ENCODE measurements at regions not wholly inside any gene's neighbourhood (a gene's known extent, or its start where the extent isn't known, plus 50 kb on each side); places are given as distances from the start of the nearest gene placed in this dataset.
"Not testable (repeated sequence)": the region's sequence is repeated elsewhere in the genome, so short reads cannot be mapped to it uniquely, and the experiment has no call there.

DNA sequence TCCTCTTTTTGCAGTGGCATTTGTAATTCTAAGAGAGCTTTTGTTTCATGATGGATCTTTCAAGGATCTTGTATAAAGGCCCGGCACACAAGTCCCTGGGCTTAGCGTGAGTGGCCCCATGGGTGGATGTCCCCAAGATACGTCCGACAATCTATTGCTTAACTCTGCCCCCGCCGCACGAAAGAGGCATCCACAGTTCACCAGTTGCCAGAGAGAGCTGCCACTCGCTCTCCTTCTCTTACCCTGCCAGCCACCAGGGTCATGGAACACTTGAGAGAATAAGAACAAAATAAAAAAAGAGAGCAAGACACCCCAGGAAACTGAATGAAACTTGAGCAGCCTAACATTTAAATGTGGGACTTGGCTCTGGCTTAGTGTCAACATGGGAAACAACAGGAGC lies 92.3 kb downstream of the CTAGE1 start:
- no peak for DNase-seq

DNA sequence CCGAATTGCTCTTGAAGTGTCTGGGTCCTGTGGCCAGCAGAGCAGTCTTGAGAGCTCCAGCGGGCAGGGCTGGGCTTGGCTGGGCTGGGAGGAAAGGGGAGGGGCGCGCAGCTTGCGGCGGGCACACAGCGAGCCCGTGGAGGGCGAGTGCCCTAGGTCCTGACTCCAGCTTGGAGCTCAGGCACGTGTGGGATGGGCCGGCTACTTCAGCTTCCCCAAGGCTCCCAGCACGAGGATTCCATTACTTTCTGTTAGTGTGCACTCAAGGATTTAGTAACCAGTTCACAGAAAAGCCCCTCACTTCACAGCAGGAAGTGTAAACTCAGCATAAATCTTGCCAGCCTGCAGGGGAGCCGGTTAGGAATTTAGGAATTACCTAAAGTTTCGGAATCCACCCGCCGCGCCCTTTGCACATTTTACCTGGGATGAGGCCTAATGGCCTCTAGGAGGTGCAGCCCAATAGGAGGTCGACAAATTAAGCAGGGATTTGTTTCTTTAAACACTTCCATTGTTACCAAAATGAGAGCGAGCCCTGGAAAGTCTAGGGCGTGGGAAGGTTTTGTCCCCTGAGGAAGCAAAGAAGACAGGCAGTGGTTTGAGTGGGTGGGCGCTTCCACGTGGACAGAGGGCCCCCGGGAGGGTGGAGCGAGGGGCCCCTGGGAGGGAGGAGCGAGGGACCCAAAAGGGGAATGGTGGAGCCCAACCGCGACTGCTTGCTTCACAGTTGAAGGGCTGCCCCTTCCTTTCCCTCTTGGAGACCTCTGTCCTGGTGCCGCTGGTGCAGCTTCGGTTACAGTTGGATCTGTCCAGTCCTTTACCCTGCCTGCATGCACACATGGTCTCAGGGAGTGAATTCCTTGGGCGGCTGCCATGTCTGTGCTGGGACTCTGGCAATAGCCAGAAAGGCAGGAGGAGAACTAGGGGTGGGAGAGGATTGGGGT lies 93.3 kb downstream of the CTAGE1 start:
- peak in 1 of 2 donors; percentile 20 for DNase-seq

DNA sequence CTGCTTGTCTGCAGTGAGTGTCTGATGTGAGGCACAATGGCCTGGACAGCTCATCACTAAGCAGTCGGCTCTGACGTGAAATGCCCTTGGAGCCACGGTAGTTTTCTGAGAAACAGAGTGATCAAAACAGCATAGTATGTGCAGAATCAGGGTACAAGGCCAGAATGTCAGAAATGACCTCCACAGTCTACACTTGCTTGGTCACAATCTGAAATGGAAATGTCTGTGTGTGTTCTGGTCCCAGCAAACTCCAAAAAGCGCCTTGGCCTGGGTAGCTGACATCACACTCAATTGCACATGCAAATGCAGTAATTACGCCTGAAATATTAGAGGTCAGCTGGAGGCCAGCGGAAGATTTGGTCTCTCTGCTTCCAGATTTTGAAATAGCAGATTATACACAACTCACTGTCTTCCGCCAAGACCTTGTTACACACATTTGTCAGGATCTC lies 95.4 kb downstream of the CTAGE1 start:
- no peak for DNase-seq

DNA sequence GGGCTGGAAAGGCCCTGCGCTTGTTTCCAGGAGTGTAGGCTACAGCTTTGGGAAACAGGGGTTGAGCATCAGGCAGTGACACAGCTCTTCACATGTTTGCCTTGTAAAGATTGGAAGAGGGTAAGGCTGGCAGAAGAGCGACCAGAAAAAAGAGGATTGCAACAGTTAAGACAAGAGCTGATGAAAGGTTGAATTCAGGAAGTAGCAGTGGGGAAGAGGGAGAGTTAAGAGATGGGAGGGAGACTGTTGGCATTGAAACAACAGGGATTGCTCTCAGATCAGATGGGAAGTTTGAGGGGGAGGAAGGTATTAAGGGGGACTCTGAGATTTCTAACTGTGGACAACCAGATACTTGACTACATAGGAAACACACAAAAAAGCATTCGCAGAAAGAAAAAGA lies 96.9 kb downstream of the CTAGE1 start:
- DNase-seq: no peak

DNA sequence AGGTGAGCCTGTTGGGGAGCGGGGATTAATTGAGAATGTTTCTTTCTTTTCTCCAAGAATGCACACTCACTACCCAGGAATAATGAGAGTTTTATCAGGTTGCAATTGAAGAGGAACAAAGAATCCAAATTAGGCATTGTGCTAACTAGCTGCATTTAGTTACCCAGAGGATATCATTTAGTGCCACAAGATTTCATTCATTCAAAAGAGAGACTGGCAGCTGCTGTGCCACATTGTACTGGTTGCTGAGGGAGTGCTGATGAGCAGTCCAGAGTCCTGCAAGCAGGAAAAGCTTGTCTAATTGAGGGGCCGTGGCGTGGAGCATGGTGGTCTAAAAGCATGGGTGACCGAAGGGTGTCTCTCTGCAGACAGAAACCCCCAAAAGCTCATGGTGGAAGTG lies 97.6 kb downstream of the CTAGE1 start:
- no peak for DNase-seq

DNA sequence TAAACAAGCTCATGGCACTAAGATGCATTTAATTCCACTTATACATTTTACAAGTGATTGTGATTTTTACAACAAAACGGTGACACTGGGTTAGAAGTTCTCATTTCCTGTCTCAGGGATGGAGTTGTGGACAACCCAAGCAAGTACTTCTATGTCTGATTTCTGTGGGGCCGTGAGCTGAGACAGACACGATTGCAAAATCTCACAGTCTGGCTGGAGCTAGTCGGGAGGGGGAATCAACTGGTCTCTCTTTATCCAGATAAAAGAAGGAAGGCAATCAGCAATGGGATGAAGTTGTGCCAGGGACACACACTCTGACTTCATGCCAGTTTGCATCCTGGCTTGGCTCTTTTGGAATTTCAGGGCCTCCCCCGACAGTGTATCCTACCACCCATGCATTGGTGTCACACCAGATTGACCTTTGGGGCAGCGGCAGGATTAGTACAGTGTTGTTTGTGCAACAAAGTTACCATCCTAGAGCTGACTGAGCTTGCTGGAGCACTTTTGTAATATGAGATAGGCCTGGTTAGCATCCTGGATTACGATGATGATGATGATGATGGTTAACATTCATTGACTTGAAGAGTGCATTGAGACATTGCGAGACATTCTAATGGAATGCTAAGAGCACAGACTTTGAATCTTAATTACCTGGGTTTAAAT lies 98.8 kb downstream of the CTAGE1 start:
- DNase-seq: no peak

DNA sequence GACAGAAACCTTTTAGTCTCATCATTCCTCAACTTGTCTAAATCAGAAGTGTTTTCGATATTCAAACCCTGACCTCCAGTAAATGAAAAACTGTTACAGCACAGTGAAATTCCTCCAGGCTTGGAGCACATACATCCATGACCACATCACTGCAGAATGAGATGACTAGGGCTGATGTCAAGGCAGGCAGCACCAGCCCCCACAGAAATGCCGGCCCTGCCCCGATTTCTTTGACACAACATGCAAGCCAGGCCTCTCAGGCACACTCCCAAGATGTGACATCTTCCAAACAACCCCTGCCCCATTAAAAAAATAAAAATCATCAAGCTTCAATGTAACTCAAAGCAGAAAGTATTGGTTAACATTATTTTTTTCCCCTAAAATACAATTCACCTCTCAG lies 103.3 kb downstream of the CTAGE1 start:
- DNase-seq: no peak

DNA sequence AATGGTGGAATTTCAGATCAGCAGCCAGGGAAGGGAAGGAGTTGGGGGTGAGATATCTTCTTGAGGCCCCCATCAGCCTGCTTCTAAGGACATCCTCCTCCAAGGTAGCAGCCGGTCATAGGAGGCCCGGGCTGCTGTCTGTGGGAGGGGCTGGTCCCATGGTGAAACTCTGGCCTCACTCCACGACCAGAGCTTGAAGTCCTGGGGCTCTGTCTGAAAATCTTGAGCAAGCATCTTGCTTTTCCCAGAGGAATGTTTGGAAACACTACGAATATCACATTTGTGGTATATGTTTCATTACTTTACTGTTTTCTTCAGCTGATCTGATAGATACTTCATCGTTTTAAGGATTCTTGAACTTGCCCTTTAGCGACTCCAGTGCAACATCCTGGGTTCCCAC lies 103.7 kb downstream of the CTAGE1 start:
- no peak for DNase-seq

DNA sequence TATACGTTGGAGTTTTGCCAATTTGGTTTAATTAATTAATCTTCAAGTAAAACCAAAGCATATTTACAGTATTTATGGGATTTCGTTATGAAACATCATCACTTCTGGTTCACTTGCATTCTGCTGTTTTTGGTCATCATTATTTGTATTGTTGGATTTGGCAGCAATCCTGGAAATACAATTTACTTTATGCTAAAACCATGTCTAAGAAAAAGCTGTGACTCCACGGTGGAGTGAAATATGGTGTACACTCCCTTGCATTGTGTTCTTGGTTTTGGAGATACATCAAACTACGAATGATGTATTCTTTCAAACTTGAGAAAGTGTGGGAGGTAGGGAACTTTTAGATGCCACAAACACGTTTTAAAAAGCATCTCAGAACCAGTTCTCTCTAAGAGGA lies 106.4 kb downstream of the CTAGE1 start:
- no peak for DNase-seq

DNA sequence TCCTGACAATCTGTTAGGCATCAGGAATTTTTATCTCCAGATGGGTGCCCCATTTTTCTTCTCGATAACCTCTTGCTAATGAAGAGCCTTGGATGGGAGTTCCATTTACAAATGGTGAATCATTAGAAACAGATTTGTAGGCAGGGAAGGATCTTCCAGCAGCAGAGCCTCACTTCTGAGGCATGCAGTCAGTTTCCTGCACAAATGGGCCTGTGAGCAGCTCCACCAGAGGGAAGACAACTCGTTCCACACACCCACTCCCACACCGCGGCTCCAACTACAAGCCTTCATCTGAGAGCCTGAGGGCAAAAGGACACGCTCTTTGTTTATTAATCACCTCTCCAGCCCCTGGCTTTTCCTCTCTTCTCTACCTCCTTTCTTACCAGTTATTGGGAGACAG lies 108.5 kb downstream of the CTAGE1 start:
- no peak for DNase-seq

DNA sequence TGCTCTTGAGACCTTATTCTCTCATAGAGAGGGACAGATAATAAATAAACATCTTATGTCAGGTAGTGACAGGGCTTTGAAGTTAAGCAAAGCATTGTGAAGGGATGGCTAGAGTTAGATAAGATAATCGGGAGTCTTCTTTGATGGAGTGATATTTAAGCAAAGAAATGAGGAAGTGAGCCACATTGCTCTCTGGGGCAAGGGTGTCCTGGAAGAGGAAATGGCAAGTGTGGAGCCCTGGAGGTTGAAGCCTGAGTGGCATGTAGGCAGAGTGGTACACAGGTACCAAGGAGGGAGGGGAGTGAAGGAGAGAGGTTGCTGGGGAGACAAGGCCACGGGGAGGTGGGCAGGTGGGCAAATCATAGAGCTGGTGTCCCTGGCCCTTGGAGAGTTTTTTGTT lies 110.2 kb downstream of the CTAGE1 start:
- DNase-seq: no peak

DNA sequence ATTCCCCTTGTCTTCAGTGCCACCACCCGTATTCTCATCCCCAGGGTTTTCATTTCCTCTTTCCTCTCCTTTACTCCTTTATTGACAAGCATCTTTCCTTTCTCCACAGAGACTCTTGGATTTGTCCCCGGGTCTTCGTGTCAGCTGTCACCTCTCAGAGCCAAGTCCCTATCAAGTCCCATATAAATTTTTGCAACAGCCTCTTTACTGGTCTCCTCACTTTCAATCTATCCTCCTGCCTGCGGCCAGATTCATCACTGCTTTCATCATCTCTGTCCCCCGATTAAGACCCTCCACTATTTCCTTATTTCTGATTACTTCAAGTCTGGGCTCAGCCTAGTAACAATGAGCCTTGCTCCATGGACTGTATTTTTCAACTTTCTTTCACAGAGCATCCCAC lies 113.8 kb downstream of the CTAGE1 start:
- no peak for DNase-seq

DNA sequence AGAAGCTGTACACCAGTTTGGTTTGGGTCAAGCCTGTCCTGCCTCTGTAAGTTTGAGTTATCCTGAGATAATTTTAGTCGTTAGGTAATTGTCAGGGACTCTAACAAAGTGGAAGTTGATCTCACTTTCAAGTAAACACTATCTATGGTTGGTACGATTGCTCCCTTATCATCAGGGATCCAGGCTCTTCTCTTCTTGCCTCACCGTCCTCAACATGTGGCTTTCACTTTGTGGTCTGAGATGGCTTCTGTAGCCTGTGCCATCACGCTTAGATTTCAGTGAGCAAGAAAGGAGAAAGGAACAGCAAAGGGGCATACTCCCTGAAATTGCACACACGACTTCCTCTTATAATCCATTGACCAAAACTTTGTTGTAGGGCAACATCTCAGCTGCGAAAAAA lies 115.6 kb downstream of the CTAGE1 start:
- no peak for DNase-seq

DNA sequence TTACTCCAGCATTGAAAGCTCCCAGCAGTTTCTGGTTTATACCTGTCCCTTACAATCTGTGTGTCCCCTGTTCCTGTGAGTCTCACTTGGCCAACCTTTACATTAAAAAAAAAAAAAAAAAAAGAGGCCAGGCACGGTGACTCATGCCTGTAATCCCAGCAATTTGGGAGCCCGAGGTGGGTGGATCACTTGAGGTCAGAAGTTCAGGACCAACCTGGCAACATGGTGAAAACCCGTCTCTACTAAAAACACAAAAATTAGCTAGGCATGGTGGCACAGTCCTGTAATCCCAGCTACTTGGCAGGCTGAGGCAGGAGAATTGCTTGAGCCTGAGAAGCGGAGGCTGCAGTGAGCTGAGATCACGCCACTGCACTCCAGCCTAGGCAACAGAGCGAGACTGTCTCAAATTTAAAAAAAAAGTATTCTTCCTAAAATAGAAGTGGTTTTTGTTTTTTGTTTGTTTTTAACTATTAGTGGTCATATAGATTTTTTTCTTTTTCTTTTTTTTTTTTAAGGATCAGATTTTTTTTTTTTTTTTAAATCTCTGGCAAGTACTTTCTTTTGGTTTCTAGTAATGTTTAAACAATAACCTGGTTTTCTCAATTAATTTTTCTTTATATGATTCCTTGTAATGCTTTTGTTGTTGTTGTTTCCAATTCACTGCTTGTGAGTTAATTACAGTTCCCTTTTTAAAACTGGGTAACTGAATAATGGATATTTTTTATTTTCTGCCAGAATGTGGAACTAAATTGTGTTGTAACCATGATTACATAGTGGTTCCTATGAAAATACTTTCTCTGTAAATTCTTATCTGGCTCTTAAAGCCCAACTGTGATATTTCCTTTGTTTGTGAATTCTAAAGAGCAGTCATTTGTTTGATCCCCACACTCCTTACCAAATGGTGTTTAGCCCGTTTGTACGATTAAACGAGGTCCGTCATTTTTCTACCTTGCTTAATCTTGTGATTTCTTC lies 116.8 kb downstream of the CTAGE1 start:
- DNase-seq: no peak

DNA sequence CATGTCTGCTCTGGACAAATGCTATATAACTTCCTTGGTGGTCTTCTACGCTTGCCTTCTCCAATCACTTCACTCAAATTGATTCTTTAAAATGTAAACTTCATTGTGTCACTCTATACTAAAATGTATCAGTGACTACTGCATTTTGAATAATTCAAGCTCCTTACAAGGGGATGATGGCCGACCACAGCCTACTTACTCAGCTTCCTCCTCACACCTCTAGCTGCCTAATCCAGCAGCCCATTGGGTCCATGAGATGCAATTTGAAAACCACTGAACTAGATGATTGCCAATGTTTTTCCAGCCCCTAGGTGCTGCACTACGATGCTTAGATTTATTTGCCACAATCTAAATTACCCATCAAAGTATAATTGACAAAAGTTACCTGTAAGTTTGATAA lies 120.7 kb downstream of the CTAGE1 start:
- DNase-seq: no peak

DNA sequence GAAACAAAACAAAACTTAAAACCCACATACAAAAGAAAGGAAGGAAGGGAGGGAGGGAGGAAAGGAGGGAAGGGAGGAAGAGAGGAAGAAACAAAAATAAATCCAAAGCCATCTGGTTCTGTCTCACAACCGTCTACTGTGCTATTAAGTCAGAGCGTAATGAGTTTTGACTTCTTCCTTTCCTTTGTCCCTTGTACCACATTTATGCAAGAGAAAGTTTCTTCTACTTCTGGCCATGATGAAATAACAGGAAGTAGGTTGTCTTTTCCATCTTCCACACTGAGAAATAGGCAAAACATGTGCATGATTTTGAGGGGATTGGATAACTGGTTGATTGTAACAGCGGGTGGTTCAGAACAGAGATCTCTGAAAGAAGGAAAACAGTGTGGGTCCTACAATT lies 121.4 kb downstream of the CTAGE1 start:
- DNase-seq: no peak

DNA sequence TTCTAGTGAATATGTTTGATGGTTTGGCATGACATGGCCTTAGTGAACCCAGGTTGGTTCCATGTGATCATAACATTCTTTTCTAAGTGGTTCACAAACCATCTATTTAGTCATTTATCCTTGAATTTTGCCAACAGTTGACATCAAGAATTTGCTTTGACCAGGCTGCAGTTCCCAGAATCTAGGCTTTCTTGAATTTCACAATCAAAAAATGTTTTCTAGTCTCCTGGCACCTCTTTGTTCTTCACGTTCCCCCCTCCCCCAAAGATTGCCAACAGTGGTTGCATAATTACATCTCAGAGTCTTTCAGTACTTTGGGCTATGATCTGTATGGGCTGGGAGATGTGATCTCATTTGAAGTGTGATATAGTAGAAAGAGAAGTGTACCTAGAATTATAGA lies 124.0 kb downstream of the GATA6 start:
- DNase-seq: no peak

DNA sequence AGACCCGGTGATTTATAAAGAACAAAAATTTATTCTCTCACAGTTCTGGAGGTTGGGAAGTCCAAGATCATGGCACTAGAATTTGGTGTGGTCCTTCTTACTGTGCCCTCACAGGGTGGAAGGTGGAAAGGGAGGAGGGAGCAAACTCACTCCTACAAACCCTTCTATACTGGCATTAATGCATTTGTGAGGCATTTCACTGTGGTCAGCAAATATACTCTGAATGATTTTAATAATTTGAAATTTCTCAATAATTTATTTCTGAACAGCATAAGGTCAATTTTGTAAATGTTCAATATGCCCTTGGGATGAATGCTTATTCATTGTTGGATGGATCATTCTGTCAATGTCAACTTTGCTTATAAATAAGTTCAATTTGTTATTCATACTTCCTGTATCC lies 120.6 kb downstream of the GATA6 start:
- DNase-seq: no peak

DNA sequence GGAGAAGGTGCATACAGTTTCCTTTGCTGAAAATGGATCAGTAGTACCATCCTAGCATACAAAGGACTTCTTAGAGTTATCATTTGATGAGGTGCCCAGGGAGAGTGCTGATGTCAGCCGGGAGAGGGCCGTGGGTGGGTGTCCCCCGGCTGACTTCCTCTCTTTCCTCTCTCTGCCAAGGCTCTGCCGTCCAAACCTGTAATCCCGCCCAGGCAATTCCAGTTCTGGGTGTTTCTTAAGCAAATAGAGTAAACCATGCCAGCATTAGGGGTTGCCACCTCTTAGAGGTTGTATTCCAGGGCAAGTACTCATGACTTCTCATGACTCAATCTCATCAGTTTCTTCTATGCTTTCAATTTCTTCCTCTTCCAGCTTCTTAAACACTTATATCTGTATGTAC lies 117.2 kb downstream of the GATA6 start:
- no peak for DNase-seq

DNA sequence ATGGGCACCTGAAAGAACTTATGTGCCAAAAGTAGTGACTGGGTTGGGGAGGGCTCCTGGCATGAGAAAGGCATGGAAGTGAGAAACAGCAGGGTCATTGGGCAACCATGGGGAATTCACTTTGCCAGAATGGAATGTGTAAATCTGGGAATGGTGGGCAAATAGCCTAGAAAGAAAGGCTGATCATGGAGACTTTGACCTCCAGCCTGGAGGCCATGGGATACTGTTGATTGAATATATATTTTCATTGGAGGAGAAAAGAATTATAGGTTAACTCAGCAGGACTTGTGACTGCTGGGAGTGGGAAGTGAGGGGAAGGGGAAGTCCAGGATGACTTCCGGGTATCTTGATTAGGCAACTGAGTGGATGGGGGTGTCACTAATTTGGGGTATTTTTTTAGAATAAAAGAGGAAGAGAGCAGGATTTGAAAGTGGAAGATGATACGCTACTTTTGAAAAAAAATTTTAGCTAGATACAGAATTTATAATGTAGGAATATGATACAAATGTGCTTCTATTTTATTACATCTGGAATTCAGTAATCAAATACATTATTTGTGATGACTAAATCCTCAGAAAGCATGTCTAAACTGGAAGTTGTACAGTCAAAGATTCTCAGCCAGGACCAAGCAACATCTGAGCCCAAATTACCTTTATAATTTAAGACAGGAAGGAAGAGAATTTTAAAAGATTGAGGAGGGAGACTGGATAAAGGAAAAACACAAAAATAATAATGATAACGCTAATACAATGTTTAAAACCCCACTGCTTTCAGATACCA lies 116.2 kb downstream of the GATA6 start:
- DNase-seq: peak in 1 of 2 donors; percentile 24

DNA sequence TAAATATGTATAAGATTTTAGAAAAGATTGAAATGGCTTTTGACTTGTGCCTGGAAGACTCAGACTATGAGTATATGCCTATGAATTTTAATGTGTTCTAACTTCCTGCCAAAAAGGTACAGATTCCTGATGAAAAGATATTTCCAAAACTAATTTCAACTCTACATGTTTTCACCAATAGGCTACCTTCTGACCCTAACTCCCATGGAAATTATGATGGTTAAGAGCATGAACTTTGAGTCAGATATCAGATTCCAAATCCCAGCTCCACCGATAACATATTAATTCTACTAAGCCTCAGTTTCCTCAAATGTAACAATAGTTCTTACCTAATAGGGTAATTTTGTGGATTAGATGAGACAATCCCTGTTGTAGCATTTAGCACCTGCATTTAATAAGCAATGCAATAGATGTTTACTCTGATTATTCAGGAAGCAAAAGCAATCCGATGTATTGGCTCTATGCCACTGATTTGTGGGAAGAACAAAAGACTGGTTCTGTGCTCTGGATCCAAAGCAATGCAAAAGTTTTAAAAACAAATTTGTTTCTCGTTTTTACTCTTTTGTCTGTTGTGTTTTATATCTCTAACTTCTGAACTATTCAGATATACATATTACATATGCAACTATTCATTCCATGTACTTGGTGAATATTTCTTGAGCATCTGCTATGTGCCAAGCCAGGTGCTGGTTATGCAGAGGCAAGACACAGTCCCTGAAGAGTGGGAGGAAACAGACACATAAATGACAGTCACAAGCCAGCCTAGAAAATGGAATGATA lies 115.4 kb downstream of the GATA6 start:
- DNase-seq: no peak

DNA sequence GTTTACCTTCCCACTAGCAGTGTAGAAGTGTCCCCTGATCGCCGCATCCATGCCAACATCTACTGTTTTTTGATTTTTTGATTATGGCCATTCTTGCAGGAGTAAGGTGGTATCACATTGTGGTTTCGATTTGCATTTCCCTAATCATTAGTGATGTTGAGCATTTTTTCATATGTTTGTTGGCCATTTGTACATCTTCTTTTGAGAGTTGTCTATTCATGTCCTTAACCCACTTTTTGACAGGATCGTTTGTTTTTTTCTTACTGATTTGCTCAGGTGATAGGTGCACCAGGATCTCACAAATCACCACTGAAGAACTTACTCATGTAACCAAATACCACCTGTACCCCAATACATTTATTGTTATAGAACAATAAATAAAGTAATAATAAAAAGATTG lies 114.5 kb downstream of the GATA6 start:
- not testable (repeated sequence) for DNase-seq

All from CD4-positive, alpha-beta T cell treated with Interferon alpha-2 for 1 hour (primary cell).